Fibroblast of gingiva (primary cell): ENCODE measurements at regions not wholly inside any gene's neighbourhood (a gene's known extent, or its start where the extent isn't known, plus 50 kb on each side); places are given as distances from the start of the nearest gene placed in this dataset.
"Not testable (repeated sequence)": the region's sequence is repeated elsewhere in the genome, so short reads cannot be mapped to it uniquely, and the experiment has no call there.

ENCODE experiments used
- DNase-seq: peaks from one replicate; pipeline ENCODE4 v3.0.0-alpha.2; 2011; ENCODE audit warnings: low read depth

DNA sequence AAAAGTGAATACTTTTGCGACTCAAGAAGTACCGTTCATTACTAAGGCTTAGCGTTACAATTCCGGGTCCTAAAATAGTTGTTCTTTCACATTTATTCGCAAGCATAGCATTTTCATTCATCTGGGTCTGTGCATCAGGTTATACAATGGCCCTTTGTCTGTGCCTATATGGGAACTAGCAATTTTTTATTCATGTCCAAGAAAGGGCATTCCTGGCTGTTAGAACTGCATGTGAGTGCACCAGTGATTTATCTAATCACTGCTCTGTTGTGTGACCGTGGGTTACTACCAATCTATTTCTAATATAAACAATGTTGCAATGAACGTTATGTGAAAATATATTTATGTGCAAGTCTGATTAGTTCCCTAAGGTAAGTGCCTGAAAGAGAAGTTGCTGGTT lies 63.8 kb downstream of the SPANXA1 start:
- DNase-seq = not testable (repeated sequence)

DNA sequence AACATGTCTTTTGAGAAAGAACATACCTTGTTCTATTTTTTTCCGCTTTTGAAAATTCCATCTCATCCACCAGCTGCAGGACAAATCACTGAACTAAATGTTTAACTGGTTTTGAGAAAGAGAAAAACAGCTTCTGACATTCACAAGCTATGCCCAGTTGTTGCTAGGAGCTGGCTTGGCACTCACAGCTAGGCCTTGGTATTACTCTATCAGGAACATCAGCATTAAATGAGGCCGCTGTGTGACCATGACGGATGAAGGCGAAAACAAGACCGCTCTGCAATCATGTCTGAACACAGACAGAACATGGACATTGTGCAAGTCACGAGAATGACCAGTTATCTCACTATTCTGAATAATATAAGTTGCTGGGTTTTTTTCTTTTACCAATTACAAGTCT lies 108.8 kb downstream of the SPANXA1 start:
- DNase-seq = not testable (repeated sequence)

DNA sequence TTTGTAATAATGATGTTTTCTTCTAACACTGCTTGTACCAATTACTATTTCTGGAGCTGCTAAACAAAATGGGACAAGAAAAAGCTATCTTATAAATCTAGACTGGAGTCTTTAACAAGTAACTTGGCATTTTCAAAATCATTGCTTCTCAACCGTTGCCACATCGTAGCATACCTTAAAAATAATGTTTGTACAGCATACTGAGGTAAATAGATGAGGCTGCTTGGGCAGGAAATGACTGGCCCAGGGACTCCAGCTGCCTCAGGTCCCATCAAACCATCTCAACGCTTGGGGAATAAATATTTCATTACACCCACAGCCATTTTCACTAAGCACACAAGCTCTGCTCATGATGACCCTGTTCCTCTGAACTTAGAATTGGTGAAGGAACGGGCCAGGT lies 115.1 kb downstream of the SPANXA1 start:
- no peak for DNase-seq

DNA sequence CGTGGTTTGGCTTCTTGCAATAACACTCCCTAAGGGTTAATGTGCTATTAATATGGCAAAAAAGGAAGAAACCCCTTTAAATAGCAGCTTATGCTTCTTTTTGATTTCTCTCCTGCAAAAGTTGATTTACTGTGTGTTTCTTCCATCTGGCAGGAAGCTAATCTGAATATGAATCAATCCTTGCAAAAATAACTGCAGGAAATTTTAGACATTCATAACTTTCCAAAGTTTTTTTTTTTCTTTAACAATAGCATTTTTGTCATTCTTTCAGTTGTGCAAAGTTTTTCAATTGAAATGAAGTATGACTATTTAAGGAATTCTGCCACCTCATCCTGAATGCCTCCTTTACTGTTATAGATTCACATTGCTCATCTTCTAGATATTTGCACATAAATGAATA lies 115.6 kb downstream of the SPANXA1 start:
- peak; percentile 23 for DNase-seq

DNA sequence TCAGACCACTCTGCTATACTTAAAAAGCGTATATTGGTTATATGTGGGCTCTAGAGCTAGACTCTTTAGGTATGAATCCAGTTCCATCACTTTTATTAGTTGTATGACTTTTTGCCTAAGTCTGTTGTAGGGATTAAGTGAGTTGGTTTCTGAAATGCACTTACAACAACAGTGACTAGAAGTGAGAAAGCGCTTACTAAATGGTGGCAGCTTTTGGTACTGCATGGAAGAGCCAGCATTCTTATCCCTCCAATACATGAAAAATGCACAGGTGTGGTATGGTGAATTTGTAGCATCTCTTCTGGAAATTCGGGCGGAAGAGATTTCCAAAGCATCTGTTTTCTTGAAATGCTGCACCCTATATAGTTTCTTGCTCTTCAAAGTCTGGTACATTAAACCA lies 117.1 kb downstream of the SPANXA1 start:
- DNase-seq = no peak

DNA sequence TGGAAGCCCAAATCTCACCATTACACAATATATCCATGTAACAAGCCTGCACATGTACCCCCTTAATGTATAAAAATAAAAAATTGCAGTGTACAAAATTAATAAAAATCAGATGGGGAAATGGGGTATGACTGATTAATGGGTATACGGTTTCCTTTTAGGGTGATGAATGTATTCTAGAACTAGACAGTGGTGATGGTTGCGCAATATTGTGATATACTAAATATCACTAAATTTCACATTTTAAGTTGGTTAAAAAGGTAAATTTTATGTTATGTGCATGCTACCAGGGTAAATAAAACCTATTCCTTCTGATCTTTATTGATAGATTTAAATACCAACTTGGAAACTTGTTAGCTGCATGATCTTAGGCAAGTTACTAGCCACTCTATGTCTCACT lies 129.4 kb downstream of the SPANXA1 start:
- DNase-seq = no peak

DNA sequence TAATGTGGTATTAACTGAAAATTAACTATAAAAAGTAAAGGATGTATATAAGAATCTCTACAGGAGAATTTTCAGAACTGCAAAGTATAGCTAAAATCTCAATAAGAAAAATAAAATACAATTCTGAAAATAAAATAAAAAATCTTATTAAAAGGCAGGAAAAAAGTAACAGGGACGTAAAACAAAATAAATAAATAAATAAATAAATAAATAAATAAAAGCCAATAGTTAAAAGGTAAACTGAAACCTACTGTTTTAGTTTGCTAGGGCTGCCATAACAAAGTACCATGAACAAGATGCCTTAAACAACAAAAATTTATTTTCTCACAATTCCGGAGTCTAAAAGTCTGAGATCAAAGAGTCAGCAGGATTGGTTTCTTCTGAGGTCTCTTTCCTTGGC lies 140.6 kb downstream of the SPANXA1 start:
- no peak for DNase-seq

DNA sequence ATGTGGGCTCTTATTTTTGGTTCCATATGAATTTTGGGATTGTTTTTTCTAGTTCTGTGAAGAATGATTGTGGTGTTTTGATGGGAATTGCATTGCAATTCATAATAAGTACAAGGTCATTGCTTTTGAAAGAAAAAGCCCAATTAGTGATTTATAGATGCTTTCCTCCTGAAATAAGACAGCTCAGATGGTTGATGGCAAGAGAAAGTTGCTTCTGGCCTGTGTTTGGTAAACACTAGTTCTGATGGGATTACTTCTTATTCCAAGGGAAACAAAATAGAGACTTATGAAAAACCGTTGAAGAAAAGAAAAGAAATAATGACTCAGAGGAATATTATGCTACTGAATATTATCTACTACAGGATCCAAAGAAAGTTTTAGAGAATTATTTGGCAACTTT lies 144.9 kb downstream of the SPANXA1 start:
- peak; percentile 51 for DNase-seq

DNA sequence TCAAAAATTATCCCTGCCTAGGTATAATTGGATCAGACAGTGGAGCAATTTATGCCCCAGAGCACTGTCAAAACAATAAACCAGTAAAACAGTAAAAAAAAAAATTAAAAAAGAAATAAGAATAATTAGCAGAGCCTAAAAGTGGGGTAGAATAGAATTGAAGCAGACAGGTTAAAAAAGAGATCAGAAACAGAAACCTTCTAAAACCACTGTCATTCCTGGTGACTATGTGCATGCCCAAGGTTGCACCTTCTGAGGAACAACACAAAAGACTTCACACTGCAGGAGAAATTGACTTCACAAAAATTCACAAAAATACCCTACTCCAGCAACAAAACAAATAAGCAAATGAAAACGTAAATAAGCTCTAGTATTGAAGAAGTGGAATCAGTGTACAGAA lies 168.6 kb downstream of the SPANXA1 start:
- no peak for DNase-seq

DNA sequence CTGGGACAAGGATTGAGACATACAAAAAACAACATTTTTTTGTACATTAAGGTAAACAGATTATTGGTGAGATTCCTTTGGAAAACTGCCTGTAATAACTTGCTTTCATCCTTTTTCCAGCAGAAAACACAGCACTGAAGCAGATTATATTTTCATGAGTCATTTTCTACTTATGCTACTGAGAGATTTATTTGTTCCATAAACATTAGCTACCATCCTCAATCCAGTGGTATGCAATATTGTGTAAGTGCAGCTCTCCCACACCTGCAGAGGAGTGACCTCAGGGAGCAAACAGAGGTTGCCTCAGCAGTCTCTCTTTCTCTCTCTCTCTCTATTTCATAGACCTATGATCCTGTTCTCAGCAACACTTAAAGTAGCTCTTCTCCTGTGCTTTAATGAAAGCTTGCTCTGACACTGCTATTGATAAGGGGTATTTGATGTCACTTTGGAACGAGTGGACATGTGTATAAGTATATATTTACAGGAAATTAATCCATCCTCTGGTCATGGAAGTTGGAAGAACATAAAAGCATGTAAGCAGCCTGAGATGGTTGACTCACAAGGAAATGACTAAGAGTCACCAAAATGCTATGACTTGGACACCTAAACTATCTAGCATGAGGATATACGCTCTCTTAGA lies 163.7 kb upstream of the SPANXC start:
- peak; percentile 45 for DNase-seq

DNA sequence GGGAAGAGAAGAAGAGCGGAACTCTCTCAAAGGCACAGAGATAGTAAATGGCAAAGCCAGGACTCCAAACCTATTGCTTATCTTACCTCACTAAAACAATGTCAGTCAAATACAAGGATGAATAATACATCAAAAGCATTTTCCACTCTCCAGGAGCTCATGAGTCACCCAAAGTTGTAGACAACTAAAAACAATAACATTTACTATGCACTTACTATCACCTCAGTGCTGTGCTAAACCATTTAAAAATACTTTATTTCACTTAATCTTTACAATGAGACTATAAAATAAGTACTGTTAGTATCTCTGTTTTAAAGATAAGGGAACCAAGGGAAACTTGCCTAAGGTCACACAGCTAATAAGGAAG lies 163.2 kb upstream of the SPANXC start:
- DNase-seq = no peak

DNA sequence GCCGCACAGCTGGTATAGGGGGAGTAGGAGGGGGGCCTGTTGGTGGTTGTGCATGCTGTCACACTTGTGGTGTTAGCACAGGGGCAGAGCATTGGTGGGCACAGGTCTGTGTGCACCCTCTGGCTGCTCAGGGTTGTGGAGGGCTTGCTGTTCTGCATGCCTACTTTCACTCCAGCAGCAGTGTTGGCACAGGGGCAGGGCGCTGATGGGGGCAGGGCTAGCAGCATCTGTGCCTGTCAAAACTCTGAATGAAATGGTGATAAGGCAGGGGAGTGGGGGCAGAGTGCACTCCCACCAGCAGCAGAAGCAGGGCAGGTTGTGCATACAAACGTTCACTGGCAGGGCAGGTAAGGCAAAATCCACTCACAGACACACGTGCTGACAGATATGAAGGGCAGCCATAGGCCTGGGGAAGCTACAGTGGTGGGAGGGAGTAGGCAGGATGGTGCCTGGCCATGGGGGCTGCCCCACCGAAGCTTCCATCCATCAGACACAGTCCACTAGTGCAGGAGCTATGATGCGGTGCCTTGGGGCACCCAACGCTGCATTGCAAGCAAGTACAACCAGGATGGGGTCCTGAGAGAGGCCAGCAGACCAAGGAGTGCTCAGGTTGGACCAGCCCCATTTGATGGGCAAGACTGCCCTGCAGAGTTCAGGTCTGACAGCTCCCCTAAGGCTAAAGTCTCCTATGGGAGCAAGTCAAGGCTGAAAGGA lies 160.7 kb upstream of the SPANXC start:
- no peak for DNase-seq

DNA sequence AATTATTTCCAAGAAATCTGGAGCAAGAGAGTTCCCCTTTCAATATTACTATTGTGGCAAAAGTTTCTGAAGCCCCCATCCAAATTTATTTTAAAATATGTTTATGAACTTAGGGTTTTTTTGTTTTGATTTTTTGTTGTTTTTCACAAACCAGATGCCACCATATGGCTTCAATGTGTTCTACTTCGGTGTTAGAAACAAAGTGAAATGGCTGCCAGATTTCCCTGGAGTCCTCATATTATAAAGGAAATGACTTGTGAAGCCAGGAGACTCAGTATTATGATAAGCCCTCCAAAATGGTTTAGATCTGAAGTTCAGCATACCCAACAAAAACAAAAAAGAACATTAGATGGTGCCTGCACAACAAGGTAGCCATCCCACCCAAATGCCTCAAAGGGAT lies 154.2 kb upstream of the SPANXC start:
- DNase-seq = no peak

DNA sequence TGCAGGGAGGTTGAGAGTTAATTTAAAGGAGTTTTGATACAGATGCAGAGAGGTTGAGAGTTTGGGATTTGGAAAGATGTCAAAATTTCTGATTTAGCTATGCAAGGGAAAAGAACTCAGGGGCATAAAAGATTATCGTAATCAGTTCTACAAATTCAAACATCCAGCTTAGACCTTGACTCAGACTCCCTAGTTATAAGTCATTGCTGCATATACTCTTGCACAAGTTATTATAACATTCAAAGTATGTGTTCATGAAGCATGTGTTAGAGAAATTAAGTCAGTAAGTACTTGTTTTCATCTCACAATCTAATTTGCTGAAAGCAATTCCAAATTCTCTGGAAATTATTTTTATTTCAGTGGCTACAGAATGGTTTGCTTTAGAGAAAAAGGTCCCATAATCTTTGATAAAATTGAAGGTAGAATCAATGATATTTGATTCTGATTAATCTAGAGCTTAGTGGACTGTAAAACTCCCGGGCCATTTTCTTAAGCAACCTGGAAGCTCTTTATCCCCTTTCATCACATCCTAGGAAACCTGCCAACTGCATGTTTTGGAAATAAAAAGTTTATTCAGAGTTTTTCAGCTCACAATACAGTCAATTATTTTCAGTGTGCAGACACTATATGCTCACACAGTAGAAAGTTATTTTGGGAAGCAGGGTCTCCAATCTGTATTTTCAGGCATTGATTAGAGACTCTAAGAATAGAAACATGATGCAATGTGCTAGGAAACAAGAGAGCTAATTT lies 132.9 kb upstream of the SPANXC start:
- DNase-seq = peak; percentile 14

DNA sequence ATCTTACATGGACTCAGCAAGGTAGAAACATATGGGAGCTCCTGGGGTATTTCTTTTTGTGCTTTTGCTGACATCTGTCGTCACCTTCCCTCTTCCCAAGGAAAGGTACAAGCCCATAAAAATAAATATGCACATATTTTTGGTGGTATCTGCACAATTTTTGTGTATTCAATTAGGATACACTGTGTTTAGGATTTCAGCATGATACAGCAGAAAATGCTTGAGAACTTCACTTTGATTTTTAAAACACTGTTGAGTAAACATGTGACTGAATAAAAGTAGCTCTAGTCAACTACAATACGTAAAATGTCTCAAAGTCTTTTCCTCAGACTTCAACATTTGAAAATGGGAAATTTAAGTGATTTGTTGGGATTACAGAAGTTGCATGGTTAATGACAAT lies 99.4 kb upstream of the SPANXC start:
- DNase-seq = no peak

DNA sequence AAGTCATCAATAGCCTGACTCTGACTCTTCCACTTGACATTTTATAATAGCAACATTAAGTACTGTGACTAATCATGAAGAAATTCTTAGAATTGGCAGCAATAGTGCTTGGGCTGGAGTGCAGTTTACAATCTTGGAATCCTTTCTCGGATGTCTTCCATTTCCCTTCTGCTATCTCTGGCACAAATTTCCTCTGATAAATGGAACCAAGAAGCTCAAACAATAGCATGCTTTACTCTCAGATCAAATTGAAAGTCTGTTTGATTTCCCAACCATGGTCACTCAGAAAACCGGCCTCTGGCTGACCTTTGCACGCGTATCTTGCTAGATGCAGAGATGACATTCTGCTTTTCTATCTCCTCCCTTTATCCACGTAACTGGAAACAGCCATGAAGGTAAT lies 99.0 kb upstream of the SPANXC start:
- peak; percentile 47 for DNase-seq

DNA sequence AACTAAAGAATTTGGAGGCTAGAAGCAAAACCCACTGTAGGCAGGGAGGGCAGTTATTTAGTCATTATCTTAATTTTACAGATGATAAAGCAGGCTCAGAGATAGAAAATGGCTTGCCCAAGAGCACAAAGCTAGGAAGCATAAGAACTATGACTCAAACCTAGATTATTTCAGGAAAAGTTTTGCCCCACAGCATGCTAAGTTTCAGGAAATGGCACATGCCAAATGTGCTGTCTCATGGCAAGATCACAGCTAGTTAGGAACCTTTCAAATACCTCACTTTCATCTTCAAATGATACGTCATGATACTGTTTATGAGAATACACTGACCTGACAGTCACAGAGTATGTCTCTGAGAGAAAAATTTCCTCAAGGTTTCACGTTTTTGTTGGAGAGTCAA lies 78.5 kb upstream of the SPANXC start:
- DNase-seq = no peak

DNA sequence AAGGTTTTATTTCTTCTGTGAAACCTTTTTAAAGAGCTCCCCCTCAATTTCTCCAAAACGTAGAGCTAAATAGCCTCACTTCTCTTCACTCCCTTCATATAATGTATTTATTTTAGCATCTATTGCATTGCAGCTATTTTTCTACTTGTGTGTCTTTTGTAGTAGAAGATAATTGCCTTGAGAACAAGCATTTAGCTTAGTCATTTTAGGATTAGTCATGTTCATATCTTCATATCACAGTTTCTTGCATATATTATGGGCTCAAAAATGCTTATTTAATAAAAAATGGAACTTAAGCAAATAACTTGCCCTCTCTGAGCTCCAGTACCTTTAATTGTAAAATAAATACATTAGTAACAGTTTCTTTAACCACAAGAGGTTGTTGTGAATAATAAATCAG lies 72.1 kb upstream of the SPANXC start:
- DNase-seq = no peak

DNA sequence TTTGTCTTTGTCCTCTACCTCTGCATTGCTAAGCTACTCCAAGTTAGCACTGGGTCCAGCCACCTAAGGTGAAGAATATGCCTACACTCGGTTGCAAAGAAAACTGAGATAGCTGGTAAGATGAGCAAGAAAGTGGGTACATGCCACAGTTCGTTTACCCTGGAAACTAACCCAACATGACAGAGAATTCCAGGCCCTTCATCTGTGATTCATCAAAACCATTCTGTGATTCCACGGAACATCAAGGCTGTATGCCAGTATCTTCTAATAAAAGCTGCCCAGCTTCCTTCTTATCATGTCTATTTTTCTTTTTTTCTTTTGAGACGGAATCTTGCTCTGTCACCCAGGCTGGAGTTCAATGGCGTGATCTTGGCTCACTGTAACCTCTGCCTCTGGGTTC lies 58.7 kb upstream of the SPANXC start:
- DNase-seq = no peak
